Neural crest cell (in vitro differentiated cells): ENCODE measurements at regions not wholly inside any gene's neighbourhood (a gene's known extent, or its start where the extent isn't known, plus 50 kb on each side); places are given as distances from the start of the nearest gene placed in this dataset.

Experiments
- DNase-seq: peaks from one replicate; pipeline ENCODE4 v3.0.0; 2021; ENCODE audit warnings: low read depth, mixed read lengths, low spot score
- H3K27ac Mint-ChIP-seq: one replicate; pipeline ENCODE4 v1.8.0; 2021; ENCODE audit warnings: mild to moderate bottlenecking, mixed read lengths; ENCODE audit not compliant: unreplicated experiment
- H3K27me3 Mint-ChIP-seq: 2 replicates; pipeline ENCODE4 v1.8.0; 2021; ENCODE audit warnings: low read depth, mild to moderate bottlenecking, mixed read lengths
- H3K36me3 Mint-ChIP-seq: 2 replicates; pipeline ENCODE4 v1.8.0; 2021; ENCODE audit warnings: low read depth, mild to moderate bottlenecking, mixed read lengths
- H3K4me1 Mint-ChIP-seq: 2 replicates; pipeline ENCODE4 v1.8.0; 2021; ENCODE audit warnings: mixed read lengths
- H3K4me3 Mint-ChIP-seq: one replicate; pipeline ENCODE4 v1.8.0; 2021; ENCODE audit warnings: mild to moderate bottlenecking, mixed read lengths
- H3K9me3 Mint-ChIP-seq: 2 replicates; pipeline ENCODE4 v1.8.0; 2021; ENCODE audit warnings: mixed read lengths
- CTCF ChIP-seq: fragments of 200-600 bp; sonication (generic); conservative IDR thresholded peaks from 2 replicates; pipeline ENCODE4 v1.5.0; 2021; ENCODE audit warnings: antibody characterized with exemption, mild to moderate bottlenecking

- Mint-ChIP-seq H3K9me3 (peaks cover 3% of the 10 kb centered on the region), H3K4me3 (no peak overlapping the region), H3K27me3 (peaks cover 2% of the 10 kb centered on the region), H3K36me3 (no peaks in the 10 kb centered on the region), H3K4me1 (peaks cover 9% of the 10 kb centered on the region), H3K27ac (no peak overlapping the region)
- no peak for TF ChIP-seq CTCF
- DNase-seq, result no peak
These were observed 94.2 kb upstream of the WASF3 start for GRCh38 chr13:26463296-26463695.

GRCh38 chr13:26463848-26464247, 93.6 kb upstream of the WASF3 start:
- DNase-seq, result no peak
- peaks cover 12% of the 10 kb centered on the region for H3K4me1 Mint-ChIP-seq
- H3K36me3 Mint-ChIP-seq, result no peaks in the 10 kb centered on the region
- no peak overlapping the region for H3K27ac Mint-ChIP-seq
- TF ChIP-seq CTCF, result no peak
- peaks cover 3% of the 10 kb centered on the region for H3K9me3 Mint-ChIP-seq
- H3K27me3 Mint-ChIP-seq, result no peaks in the 10 kb centered on the region
- no peak overlapping the region for H3K4me3 Mint-ChIP-seq

- no peak overlapping the region for H3K4me3 Mint-ChIP-seq
- H3K9me3 Mint-ChIP-seq, result peaks cover 3% of the 10 kb centered on the region
- peaks cover 16% of the 10 kb centered on the region for H3K4me1 Mint-ChIP-seq
- no peaks in the 10 kb centered on the region for H3K36me3 Mint-ChIP-seq
- no peaks in the 10 kb centered on the region for H3K27me3 Mint-ChIP-seq
- no peak for DNase-seq
- no peak for TF ChIP-seq CTCF
- H3K27ac Mint-ChIP-seq, result no peak overlapping the region
These were observed 92.0 kb upstream of the WASF3 start for GRCh38 chr13:26465514-26465913.

DNA sequence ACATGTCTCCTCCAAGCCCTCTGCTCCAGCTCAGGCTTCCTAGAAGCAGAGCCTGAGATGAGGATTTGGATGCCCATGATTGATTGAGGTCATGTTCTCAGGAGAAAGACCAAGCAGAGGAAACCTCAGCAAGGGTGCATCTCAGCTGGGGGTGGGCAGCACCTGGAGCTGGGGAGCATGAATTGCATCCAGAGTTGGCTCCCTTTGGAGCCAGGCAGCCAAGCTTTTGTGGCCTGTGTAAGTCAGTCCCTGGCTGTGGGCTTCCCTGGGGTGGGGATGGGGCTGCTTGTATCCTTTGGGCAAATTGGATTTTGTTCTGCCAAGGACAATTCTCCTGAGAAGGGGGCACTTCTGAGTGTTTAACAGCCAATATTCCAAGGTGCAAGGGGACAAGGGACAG, 91.5 kb upstream of the WASF3 start:
- no peak overlapping the region for H3K4me3 Mint-ChIP-seq
- no peaks in the 10 kb centered on the region for H3K27me3 Mint-ChIP-seq
- H3K27ac Mint-ChIP-seq, result no peak overlapping the region
- H3K9me3 Mint-ChIP-seq, result peaks cover 3% of the 10 kb centered on the region
- peaks cover 11% of the 10 kb centered on the region for H3K4me1 Mint-ChIP-seq
- no peak for TF ChIP-seq CTCF
- no peaks in the 10 kb centered on the region for H3K36me3 Mint-ChIP-seq
- DNase-seq, result no peak

- Mint-ChIP-seq H3K27me3 (no peaks in the 10 kb centered on the region), H3K4me1 (peaks cover 10% of the 10 kb centered on the region), H3K9me3 (peaks cover 3% of the 10 kb centered on the region), H3K27ac (peak overlapping the region; percentile 83), H3K4me3 (no peak overlapping the region), H3K36me3 (no peaks in the 10 kb centered on the region)
- no peak for DNase-seq
- no peak for TF ChIP-seq CTCF
These were observed 89.2 kb upstream of the WASF3 start for GRCh38 chr13:26468265-26468801.

GRCh38 chr13:26469602-26470001, 87.9 kb upstream of the WASF3 start:
- no peaks in the 10 kb centered on the region for H3K36me3 Mint-ChIP-seq
- no peak overlapping the region for H3K27ac Mint-ChIP-seq
- H3K9me3 Mint-ChIP-seq, result peaks cover 3% of the 10 kb centered on the region
- peaks cover 18% of the 10 kb centered on the region for H3K4me1 Mint-ChIP-seq
- no peak for TF ChIP-seq CTCF
- H3K4me3 Mint-ChIP-seq, result no peak overlapping the region
- no peaks in the 10 kb centered on the region for H3K27me3 Mint-ChIP-seq
- DNase-seq, result no peak
